Endothelial cell of umbilical vein (primary cell): ENCODE measurements at regions not wholly inside any gene's neighbourhood (a gene's known extent, or its start where the extent isn't known, plus 50 kb on each side); places are given as distances from the start of the nearest gene placed in this dataset.

Source experiments
- BruUV-seq: library from RNA; stranded (reverse); fragments of 400-500 nt; replicated peaks from 2 replicates; lab custom pipeline; 2021; lab: Mats Ljungman, UMichigan
- CTCF ChIA-PET: fragments of 300-600, 350-600 bp; sonication (Branson Sonifier 250); formaldehyde crosslinking; loops from one replicate; lab custom pipeline; 2021; ENCODE audit warnings: antibody characterized with exemption, inconsistent platforms; lab: Charles Lee
- POLR2A ChIA-PET: fragments of 300-600, 350-600 bp; sonication (Branson Sonifier 250); formaldehyde crosslinking; loops from one replicate; lab custom pipeline; 2021; ENCODE audit warnings: antibody characterized with exemption, inconsistent platforms; lab: Charles Lee
- DNase-seq: peaks from one replicate; pipeline ENCODE4 v3.0.0-alpha.2; 2011; ENCODE audit warnings: low read depth, low spot score
- FAIRE-seq: peaks from 2 replicates; lab custom pipeline; 2011; peaks lifted over from hg19 to GRCh38; lab: Jason Lieb, UNC
- H2AFZ ChIP-seq: 2 replicates; pipeline ENCODE4 v1.6.0; 2012; ENCODE audit warnings: low read depth, low read length, control low read depth, inconsistent platforms
- H3K27ac ChIP-seq: 2 replicates; pipeline ENCODE4 v1.5.1; 2011; ENCODE audit warnings: low read depth, mild to moderate bottlenecking, control low read depth, low read length, moderate library complexity; ENCODE audit not compliant: insufficient read depth
- H3K27me3 ChIP-seq, 2 experiments: 2 replicates each; pipeline versions ENCODE4 v1.6.0 to v1.6.1; 2011; ENCODE audit warnings: low read length in 2 of 2, mixed read lengths in 1 of 2; ENCODE audit not compliant: control insufficient read depth in 2 of 2, insufficient read depth in 2 of 2
- H3K36me3 ChIP-seq, 2 experiments: 2 replicates in 1 of 2; 3 replicates in 1 of 2; pipeline ENCODE4 v1.5.1; 2011; ENCODE audit warnings: low read length in 2 of 2, mild to moderate bottlenecking in 1 of 2, moderate library complexity in 1 of 2; ENCODE audit not compliant: control insufficient read depth in 2 of 2, insufficient read depth in 2 of 2; ENCODE audit errors: extremely low read depth in 1 of 2
- H3K4me1 ChIP-seq: 3 replicates; pipeline ENCODE4 v1.5.1; 2011; ENCODE audit warnings: mild to moderate bottlenecking, low read length; ENCODE audit not compliant: control insufficient read depth, insufficient read depth; ENCODE audit errors: extremely low read depth
- H3K4me2 ChIP-seq: 2 replicates; pipeline ENCODE4 v1.6.1; 2011; ENCODE audit warnings: low read length, control low read depth, mixed read lengths; ENCODE audit not compliant: insufficient read depth
- H3K4me3 ChIP-seq, 3 experiments: fragments of 200-600 bp in 1 of 3; sonication (generic), shearing (Covaris generic) in 1 of 3; replicated peaks in 1 of 3; 2 replicates each; pipeline ENCODE4 v1.5.1; 2011 to 2016; ENCODE audit warnings: control low read depth in 3 of 3, low read length in 3 of 3, mild to moderate bottlenecking in 2 of 3, inconsistent platforms in 1 of 3, low read depth in 1 of 3, moderate library complexity in 1 of 3; ENCODE audit not compliant: insufficient read depth in 1 of 3
- H3K79me2 ChIP-seq: 2 replicates; pipeline ENCODE4 v1.6.0; 2012; ENCODE audit warnings: low read length, inconsistent platforms; ENCODE audit not compliant: control insufficient read depth, insufficient read depth
- H3K9ac ChIP-seq: replicated peaks from 2 replicates; pipeline ENCODE3; 2011; ENCODE audit warnings: low read length, control low read depth; ENCODE audit not compliant: insufficient read depth; ENCODE audit errors: extremely low read depth
- H3K9me1 ChIP-seq: replicated peaks from 3 replicates; pipeline ENCODE4 v1.6.0; 2011; ENCODE audit warnings: mild to moderate bottlenecking, low read length; ENCODE audit not compliant: control insufficient read depth, insufficient read depth; ENCODE audit errors: extremely low read depth
- H3K9me3 ChIP-seq: replicated peaks from 2 replicates; pipeline ENCODE4 v1.5.1; 2012; ENCODE audit warnings: low read length, inconsistent platforms; ENCODE audit not compliant: control insufficient read depth, insufficient read depth
- H4K20me1 ChIP-seq: replicated peaks from 2 replicates; pipeline ENCODE3; 2011; ENCODE audit warnings: mild to moderate bottlenecking, low read length; ENCODE audit not compliant: control insufficient read depth, insufficient read depth; ENCODE audit errors: extremely low read depth
- EZH2 ChIP-seq: IDR thresholded peaks from 2 replicates; pipeline ENCODE4 v1.6.1; 2012; ENCODE audit warnings: borderline replicate concordance, low read depth, mild to moderate bottlenecking, moderate library complexity, low read length, inconsistent platforms; ENCODE audit not compliant: severe bottlenecking
- FOS ChIP-seq: IDR thresholded peaks from 2 replicates; pipeline ENCODE4 v1.6.1; 2011; ENCODE audit warnings: mild to moderate bottlenecking, low read length, moderate library complexity, borderline replicate concordance; ENCODE audit not compliant: insufficient read depth
- GATA2 ChIP-seq: IDR thresholded peaks from 2 replicates; pipeline ENCODE4 v1.7.0; 2011; ENCODE audit warnings: low read depth, mild to moderate bottlenecking, moderate library complexity, mixed read lengths, low read length; ENCODE audit not compliant: insufficient read length, insufficient read depth
- JUN ChIP-seq: IDR thresholded peaks from 2 replicates; pipeline ENCODE4 v1.6.1; 2011; ENCODE audit warnings: borderline replicate concordance, low read depth; ENCODE audit not compliant: insufficient read length, insufficient read depth
- MYC ChIP-seq: IDR thresholded peaks from one replicate; pipeline ENCODE4 v1.6.1; 2011; ENCODE audit warnings: mild to moderate bottlenecking, low read depth, low read length
- POLR2A ChIP-seq: IDR thresholded peaks from 2 replicates; pipeline ENCODE4 v1.6.1; 2012; ENCODE audit warnings: low read depth, mild to moderate bottlenecking, control low read depth, low read length
- POLR2AphosphoS5 ChIP-seq: IDR thresholded peaks from 2 replicates; pipeline ENCODE4 v1.6.1; 2012; ENCODE audit warnings: low read depth, mild to moderate bottlenecking, control low read depth, low read length, moderate library complexity; ENCODE audit not compliant: insufficient read depth
- dilution Hi-C: fragments of 300-500 bp; cut with MboI; formaldehyde crosslinking; loops from one replicate; pipeline ENCODE4 v1.15.0; 2019; ENCODE audit warnings: low sequenced_read_pairs; ENCODE audit not compliant: extremely low pct_ligation_motif_present
- intact Hi-C: fragments of 100-400 bp; cut with micrococcal nuclease; formaldehyde crosslinking; loops from one replicate; pipeline ENCODE4 v1.10.0; 2022
- TF ChIP-seq, protein P1 (sequence below), 2 donors: IDR thresholded peaks; 1 replicate in 1 of 2; 2 replicates in 1 of 2; pipeline ENCODE4 v1.5.1; 2011; ENCODE audit warnings: low read length in 2 of 2, mild to moderate bottlenecking in 2 of 2, moderate library complexity in 2 of 2, control low read depth in 1 of 2, inconsistent platforms in 1 of 2, low read depth in 1 of 2; ENCODE audit not compliant: insufficient read depth in 1 of 2; ENCODE audit errors: extremely low read depth in 1 of 2
- TF ChIP-seq, protein P2 (sequence below): IDR thresholded peaks from 2 replicates; pipeline ENCODE4 v1.6.1; 2011; ENCODE audit not compliant: insufficient read depth, insufficient read length

DNA sequence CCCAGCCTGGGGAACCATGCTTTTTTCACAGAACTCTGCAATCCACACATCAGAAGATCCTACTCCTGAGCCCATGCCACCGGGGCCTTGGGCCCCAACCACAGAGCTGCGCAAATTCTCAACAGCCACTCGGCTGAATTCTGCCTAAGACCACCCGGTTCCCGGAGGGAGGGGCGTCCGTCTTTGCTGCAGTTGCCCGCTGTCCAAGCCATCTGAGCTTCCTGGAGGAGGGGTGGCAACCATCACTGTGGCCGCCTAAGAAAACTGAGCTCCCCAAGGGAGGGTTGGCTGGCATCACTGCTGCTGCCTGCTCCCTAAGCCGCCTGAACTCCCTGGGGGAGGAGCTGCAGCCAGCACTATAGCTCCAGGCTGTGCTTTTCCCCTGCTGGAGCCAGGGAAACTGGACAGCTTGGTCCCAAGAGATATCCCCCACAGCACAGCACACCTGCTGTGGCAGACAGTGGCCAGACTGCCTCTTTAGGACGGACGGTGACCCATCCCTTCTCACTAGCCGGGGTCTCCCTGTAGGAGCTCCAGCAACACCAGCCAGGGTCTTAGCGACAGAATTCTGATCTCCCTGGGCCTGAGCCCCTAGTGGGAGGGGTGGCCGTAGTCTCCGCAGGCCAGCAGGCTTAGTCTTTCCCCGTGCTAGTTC lies 1411.6 kb upstream of the CDH2 start:
- Histone ChIP-seq H3K9ac (no peak overlapping the region), H3K4me3 (no peak overlapping the region), H3K27ac (no peak overlapping the region), H3K36me3 (no peaks in the 10 kb centered on the region), H3K4me1 (no peaks in the 10 kb centered on the region), H3K79me2 (no peaks in the 10 kb centered on the region), H4K20me1 (no peaks in the 10 kb centered on the region), H3K4me2 (no peak overlapping the region), H2AFZ (no peak overlapping the region), H3K27me3 (no peaks in the 10 kb centered on the region), H3K9me1 (no peaks in the 10 kb centered on the region), H3K9me3 (no peaks in the 10 kb centered on the region)
- no TSS peak for BruUV-seq
- dilution Hi-C loops (no loop called here), intact Hi-C loops (no loop called here)
- ChIA-PET CTCF (no interaction called here), POLR2A (no interaction called here)
- DNase-seq (no peak), FAIRE-seq (no peak)
- TF ChIP-seq EZH2 (no peak), FOS (no peak), GATA2 (no peak)

GRCh38 chr18:29586210-29586609 lies 1409.3 kb upstream of the CDH2 start:
- Histone ChIP-seq H3K27ac (no peak overlapping the region), H3K27me3 (no peaks in the 10 kb centered on the region), H3K79me2 (no peaks in the 10 kb centered on the region), H2AFZ (no peak overlapping the region), H3K9me1 (no peaks in the 10 kb centered on the region), H3K9ac (no peak overlapping the region), H4K20me1 (no peaks in the 10 kb centered on the region), H3K4me2 (no peak overlapping the region), H3K4me3 (no peak overlapping the region), H3K9me3 (no peaks in the 10 kb centered on the region), H3K4me1 (no peaks in the 10 kb centered on the region), H3K36me3 (no peaks in the 10 kb centered on the region)
- intact Hi-C loops: no loop called here
- POLR2A ChIA-PET: no interaction called here
- CTCF ChIA-PET: no interaction called here
- no peak for TF ChIP-seq GATA2
- TF ChIP-seq POLR2A: no peak
- TF ChIP-seq, protein P1, sequence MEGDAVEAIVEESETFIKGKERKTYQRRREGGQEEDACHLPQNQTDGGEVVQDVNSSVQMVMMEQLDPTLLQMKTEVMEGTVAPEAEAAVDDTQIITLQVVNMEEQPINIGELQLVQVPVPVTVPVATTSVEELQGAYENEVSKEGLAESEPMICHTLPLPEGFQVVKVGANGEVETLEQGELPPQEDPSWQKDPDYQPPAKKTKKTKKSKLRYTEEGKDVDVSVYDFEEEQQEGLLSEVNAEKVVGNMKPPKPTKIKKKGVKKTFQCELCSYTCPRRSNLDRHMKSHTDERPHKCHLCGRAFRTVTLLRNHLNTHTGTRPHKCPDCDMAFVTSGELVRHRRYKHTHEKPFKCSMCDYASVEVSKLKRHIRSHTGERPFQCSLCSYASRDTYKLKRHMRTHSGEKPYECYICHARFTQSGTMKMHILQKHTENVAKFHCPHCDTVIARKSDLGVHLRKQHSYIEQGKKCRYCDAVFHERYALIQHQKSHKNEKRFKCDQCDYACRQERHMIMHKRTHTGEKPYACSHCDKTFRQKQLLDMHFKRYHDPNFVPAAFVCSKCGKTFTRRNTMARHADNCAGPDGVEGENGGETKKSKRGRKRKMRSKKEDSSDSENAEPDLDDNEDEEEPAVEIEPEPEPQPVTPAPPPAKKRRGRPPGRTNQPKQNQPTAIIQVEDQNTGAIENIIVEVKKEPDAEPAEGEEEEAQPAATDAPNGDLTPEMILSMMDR (IDR thresholded peaks at IDR 0.05; ENCODE audit: extremely low read depth in 1 of 2, insufficient read depth in 1 of 2, low read depth in 1 of 2, low read length in 2 of 2): no peak
- TF ChIP-seq POLR2AphosphoS5: no peak
- TF ChIP-seq MYC: no peak
- TF ChIP-seq EZH2: no peak
- TF ChIP-seq FOS: no peak
- no peak for TF ChIP-seq JUN
- TF ChIP-seq, protein P2, sequence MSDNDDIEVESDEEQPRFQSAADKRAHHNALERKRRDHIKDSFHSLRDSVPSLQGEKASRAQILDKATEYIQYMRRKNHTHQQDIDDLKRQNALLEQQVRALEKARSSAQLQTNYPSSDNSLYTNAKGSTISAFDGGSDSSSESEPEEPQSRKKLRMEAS: no peak
- FAIRE-seq (no peak), DNase-seq (no peak)
- no TSS peak for BruUV-seq
- dilution Hi-C loops: no loop called here
